Endothelial cell of umbilical vein (primary cell): ENCODE measurements at regions not wholly inside any gene's neighbourhood (a gene's known extent, or its start where the extent isn't known, plus 50 kb on each side); places are given as distances from the start of the nearest gene placed in this dataset.

ENCODE experiments used
- BruUV-seq: library from RNA; stranded (reverse); fragments of 400-500 nt; replicated peaks from 2 replicates; lab custom pipeline; 2021; lab: Mats Ljungman, UMichigan
- CTCF ChIA-PET: fragments of 300-600, 350-600 bp; sonication (Branson Sonifier 250); formaldehyde crosslinking; loops from one replicate; lab custom pipeline; 2021; ENCODE audit warnings: antibody characterized with exemption, inconsistent platforms; lab: Charles Lee
- POLR2A ChIA-PET: fragments of 300-600, 350-600 bp; sonication (Branson Sonifier 250); formaldehyde crosslinking; loops from one replicate; lab custom pipeline; 2021; ENCODE audit warnings: antibody characterized with exemption, inconsistent platforms; lab: Charles Lee
- DNase-seq: peaks from one replicate; pipeline ENCODE4 v3.0.0-alpha.2; 2011; ENCODE audit warnings: low read depth, low spot score
- FAIRE-seq: peaks from 2 replicates; lab custom pipeline; 2011; peaks lifted over from hg19 to GRCh38; lab: Jason Lieb, UNC
- H2AFZ ChIP-seq: 2 replicates; pipeline ENCODE4 v1.6.0; 2012; ENCODE audit warnings: low read depth, low read length, control low read depth, inconsistent platforms
- H3K27ac ChIP-seq: 2 replicates; pipeline ENCODE4 v1.5.1; 2011; ENCODE audit warnings: low read depth, mild to moderate bottlenecking, control low read depth, low read length, moderate library complexity; ENCODE audit not compliant: insufficient read depth
- H3K27me3 ChIP-seq, 2 experiments: 2 replicates each; pipeline versions ENCODE4 v1.6.0 to v1.6.1; 2011; ENCODE audit warnings: low read length in 2 of 2, mixed read lengths in 1 of 2; ENCODE audit not compliant: control insufficient read depth in 2 of 2, insufficient read depth in 2 of 2
- H3K36me3 ChIP-seq, 2 experiments: 2 replicates in 1 of 2; 3 replicates in 1 of 2; pipeline ENCODE4 v1.5.1; 2011; ENCODE audit warnings: low read length in 2 of 2, mild to moderate bottlenecking in 1 of 2, moderate library complexity in 1 of 2; ENCODE audit not compliant: control insufficient read depth in 2 of 2, insufficient read depth in 2 of 2; ENCODE audit errors: extremely low read depth in 1 of 2
- H3K4me1 ChIP-seq: 3 replicates; pipeline ENCODE4 v1.5.1; 2011; ENCODE audit warnings: mild to moderate bottlenecking, low read length; ENCODE audit not compliant: control insufficient read depth, insufficient read depth; ENCODE audit errors: extremely low read depth
- H3K4me2 ChIP-seq: 2 replicates; pipeline ENCODE4 v1.6.1; 2011; ENCODE audit warnings: low read length, control low read depth, mixed read lengths; ENCODE audit not compliant: insufficient read depth
- H3K4me3 ChIP-seq, 3 experiments: fragments of 200-600 bp in 1 of 3; sonication (generic), shearing (Covaris generic) in 1 of 3; replicated peaks in 1 of 3; 2 replicates each; pipeline ENCODE4 v1.5.1; 2011 to 2016; ENCODE audit warnings: control low read depth in 3 of 3, low read length in 3 of 3, mild to moderate bottlenecking in 2 of 3, inconsistent platforms in 1 of 3, low read depth in 1 of 3, moderate library complexity in 1 of 3; ENCODE audit not compliant: insufficient read depth in 1 of 3
- H3K79me2 ChIP-seq: 2 replicates; pipeline ENCODE4 v1.6.0; 2012; ENCODE audit warnings: low read length, inconsistent platforms; ENCODE audit not compliant: control insufficient read depth, insufficient read depth
- H3K9ac ChIP-seq: replicated peaks from 2 replicates; pipeline ENCODE3; 2011; ENCODE audit warnings: low read length, control low read depth; ENCODE audit not compliant: insufficient read depth; ENCODE audit errors: extremely low read depth
- H3K9me1 ChIP-seq: replicated peaks from 3 replicates; pipeline ENCODE4 v1.6.0; 2011; ENCODE audit warnings: mild to moderate bottlenecking, low read length; ENCODE audit not compliant: control insufficient read depth, insufficient read depth; ENCODE audit errors: extremely low read depth
- H3K9me3 ChIP-seq: replicated peaks from 2 replicates; pipeline ENCODE4 v1.5.1; 2012; ENCODE audit warnings: low read length, inconsistent platforms; ENCODE audit not compliant: control insufficient read depth, insufficient read depth
- H4K20me1 ChIP-seq: replicated peaks from 2 replicates; pipeline ENCODE3; 2011; ENCODE audit warnings: mild to moderate bottlenecking, low read length; ENCODE audit not compliant: control insufficient read depth, insufficient read depth; ENCODE audit errors: extremely low read depth
- EZH2 ChIP-seq: IDR thresholded peaks from 2 replicates; pipeline ENCODE4 v1.6.1; 2012; ENCODE audit warnings: borderline replicate concordance, low read depth, mild to moderate bottlenecking, moderate library complexity, low read length, inconsistent platforms; ENCODE audit not compliant: severe bottlenecking
- FOS ChIP-seq: IDR thresholded peaks from 2 replicates; pipeline ENCODE4 v1.6.1; 2011; ENCODE audit warnings: mild to moderate bottlenecking, low read length, moderate library complexity, borderline replicate concordance; ENCODE audit not compliant: insufficient read depth
- GATA2 ChIP-seq: IDR thresholded peaks from 2 replicates; pipeline ENCODE4 v1.7.0; 2011; ENCODE audit warnings: low read depth, mild to moderate bottlenecking, moderate library complexity, mixed read lengths, low read length; ENCODE audit not compliant: insufficient read length, insufficient read depth
- dilution Hi-C: fragments of 300-500 bp; cut with MboI; formaldehyde crosslinking; loops from one replicate; pipeline ENCODE4 v1.15.0; 2019; ENCODE audit warnings: low sequenced_read_pairs; ENCODE audit not compliant: extremely low pct_ligation_motif_present
- intact Hi-C: fragments of 100-400 bp; cut with micrococcal nuclease; formaldehyde crosslinking; loops from one replicate; pipeline ENCODE4 v1.10.0; 2022

DNA sequence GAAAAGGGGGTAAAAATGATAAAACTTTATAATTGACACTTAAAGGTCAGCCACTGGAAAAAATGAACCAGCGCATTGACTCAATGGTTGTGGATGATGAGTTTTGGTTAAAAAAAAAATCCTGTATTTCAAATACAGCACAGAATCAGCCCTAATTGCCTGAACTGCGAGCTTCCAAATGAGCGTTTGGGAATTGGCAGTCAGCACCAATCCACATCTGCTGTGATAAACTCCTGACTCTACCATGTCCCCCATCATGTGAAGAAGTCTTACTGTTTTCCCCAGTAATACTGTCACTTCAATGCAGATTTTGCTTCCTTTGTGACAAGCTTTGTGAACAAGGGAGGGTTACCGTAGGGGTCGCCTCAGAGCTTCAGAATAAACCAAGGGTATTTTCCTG lies 235.4 kb downstream of the EBLN2 start:
- Histone ChIP-seq H3K36me3 (no peaks in the 10 kb centered on the region), H3K79me2 (no peaks in the 10 kb centered on the region), H3K9me1 (no peaks in the 10 kb centered on the region), H2AFZ (no peak overlapping the region), H3K4me3 (no peak overlapping the region), H3K9me3 (peaks cover 2% of the 10 kb centered on the region), H3K9ac (no peak overlapping the region), H3K27ac (no peak overlapping the region), H3K27me3 (no peaks in the 10 kb centered on the region), H4K20me1 (no peaks in the 10 kb centered on the region), H3K4me2 (no peak overlapping the region), H3K4me1 (no peaks in the 10 kb centered on the region)
- DNase-seq (no peak), FAIRE-seq (no peak)
- POLR2A ChIA-PET = no interaction called here
- dilution Hi-C loops (no loop called here), intact Hi-C loops (no loop called here)
- no TSS peak for BruUV-seq
- TF ChIP-seq FOS (no peak), EZH2 (no peak)
- CTCF ChIA-PET = no interaction called here

GRCh38 chr3:73298243-73299183 lies 237.1 kb downstream of the EBLN2 start:
- no peak overlapping the region for H3K27ac ChIP-seq
- no peak overlapping the region for H3K9ac ChIP-seq
- no peaks in the 10 kb centered on the region for H4K20me1 ChIP-seq
- dilution Hi-C loops (no loop called here), intact Hi-C loops (no loop called here)
- no peaks in the 10 kb centered on the region for H3K27me3 ChIP-seq
- peaks cover 2% of the 10 kb centered on the region for H3K9me3 ChIP-seq
- no peaks in the 10 kb centered on the region for H3K36me3 ChIP-seq
- no peak overlapping the region for H3K4me2 ChIP-seq
- H3K4me3 ChIP-seq = no peak overlapping the region
- DNase-seq (no peak), FAIRE-seq (no peak)
- H3K79me2 ChIP-seq = no peaks in the 10 kb centered on the region
- no peaks in the 10 kb centered on the region for H3K4me1 ChIP-seq
- CTCF ChIA-PET = no interaction called here
- POLR2A ChIA-PET = no interaction called here
- no TSS peak for BruUV-seq
- H2AFZ ChIP-seq = no peak overlapping the region
- TF ChIP-seq GATA2 = no peak
- no peaks in the 10 kb centered on the region for H3K9me1 ChIP-seq
